NCI-H82 treated with DMSO at 0.1 percent for 48 hours (cell line): ENCODE measurements at regions not wholly inside any gene's neighbourhood (a gene's known extent, or its start where the extent isn't known, plus 50 kb on each side); places are given as distances from the start of the nearest gene placed in this dataset.

ENCODE experiments used
- DNase-seq: peaks from one replicate; lab custom pipeline; 2025; ENCODE audit not compliant: unreplicated experiment; lab: John Stamatoyannopoulos, UW

GRCh38 chr18:46405832-46406538 is 251.0 kb downstream of the LOXHD1 start:
- DNase-seq: no peak

- DNase-seq: no peak
Observed at GRCh38 chr18:46406539-46406932, 250.5 kb downstream of the LOXHD1 start.

GRCh38 chr18:46407486-46408166 is 249.4 kb downstream of the LOXHD1 start:
- no peak for DNase-seq

DNA sequence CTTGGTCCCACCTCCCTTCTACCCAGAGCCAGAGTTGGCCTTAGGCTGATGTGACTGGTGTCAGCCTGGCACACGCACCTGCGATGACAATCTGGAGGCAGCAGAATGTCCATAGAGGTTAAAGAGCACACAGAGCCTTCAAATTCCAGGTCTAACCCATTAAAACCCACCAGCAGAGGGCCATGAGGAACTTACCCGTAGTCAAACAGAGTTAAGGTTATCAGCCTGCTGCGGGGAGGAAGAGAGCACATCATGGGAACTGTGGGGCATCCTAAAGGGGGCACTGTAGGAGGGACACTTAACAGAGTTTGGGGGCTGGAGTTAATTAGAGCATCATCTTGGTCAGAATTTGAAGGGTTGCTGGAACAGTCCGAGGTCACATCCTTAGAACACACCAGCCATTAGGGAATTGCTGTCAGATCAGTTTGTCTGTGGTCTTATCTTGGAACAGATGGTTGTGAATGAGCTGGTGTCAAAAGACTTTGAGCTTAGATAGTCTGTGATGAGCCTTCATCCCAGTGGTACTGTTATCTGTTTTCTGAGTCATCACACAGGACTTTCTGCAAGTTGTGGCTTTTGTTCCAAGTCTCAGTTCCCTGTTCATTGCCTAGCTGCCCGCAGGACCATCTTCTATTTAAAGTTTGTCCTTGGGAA is 248.6 kb downstream of the LOXHD1 start:
- no peak for DNase-seq

DNA sequence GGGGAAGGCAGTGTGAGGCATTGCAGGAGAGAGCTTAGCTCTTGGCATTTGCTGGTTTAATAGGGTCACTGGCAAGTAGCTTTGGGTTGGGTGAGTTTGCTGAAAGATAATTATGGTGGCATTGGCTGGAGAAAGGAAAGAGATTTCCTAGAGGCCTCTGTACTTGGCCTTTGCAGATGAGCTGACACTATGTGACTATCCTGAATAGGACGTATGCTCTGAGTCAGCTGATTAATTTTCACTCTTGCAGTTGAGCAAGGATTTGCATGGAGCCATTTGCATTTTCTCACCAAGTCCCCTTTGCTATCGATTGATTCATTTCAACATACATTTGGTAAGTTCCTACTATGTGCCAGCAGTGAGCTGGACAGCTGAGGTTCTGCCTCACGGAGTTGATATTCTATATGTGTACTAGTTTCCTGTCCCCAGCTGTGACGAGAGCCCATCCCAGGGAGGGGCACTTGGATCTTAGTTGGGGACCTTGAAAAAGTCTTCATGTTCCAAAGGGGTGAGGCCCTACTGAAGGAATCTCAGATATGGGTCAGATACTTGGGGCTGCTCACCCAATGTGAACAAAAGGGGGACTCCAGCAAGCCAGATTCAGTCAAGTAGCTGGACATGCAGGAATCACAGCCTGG is 245.7 kb downstream of the LOXHD1 start:
- DNase-seq: no peak

DNA sequence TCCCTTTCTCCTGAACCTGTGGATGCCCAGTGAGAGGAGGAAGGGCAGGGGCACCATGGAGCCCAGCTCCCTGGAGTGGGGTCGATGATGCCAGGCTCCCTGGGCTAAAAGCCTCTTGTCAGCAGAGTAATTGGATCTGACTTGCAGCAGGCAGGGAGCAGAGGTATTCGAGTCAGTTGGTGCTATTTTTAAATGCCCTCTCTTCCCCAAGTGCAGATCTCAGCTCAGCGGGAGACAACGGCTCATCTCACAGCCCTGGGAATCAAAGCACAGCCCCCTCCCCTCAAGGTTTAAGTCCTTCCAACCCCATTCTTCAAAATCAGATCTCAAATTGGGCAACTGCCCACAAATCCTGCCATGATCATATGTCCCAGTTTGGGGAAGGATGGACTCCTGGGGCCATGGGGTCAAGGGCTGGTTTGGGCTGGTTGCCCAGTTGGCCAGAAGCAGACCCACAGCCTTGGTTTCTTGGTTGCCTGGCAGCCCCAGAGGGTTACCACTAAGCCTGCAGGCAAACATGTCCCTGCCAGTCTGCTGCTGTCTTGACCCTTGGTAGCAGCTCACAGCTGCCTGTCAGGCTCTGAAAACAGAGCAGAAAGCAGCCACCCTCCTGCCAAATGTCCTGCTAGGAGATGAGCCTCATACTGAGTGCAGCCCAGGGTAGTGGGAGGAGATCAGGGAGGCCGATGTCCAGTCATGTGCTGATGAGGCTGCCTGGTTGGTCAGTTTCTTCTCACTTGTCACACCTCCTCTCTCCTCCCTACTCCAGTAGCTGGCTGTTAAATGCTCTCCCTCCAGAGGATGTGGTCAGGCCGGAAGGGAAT is 244.9 kb downstream of the LOXHD1 start:
- no peak for DNase-seq

GRCh38 chr18:46412916-46413315 is 244.1 kb downstream of the LOXHD1 start:
- no peak for DNase-seq

GRCh38 chr18:46413684-46414083 is 243.3 kb downstream of the LOXHD1 start:
- DNase-seq: no peak

DNA sequence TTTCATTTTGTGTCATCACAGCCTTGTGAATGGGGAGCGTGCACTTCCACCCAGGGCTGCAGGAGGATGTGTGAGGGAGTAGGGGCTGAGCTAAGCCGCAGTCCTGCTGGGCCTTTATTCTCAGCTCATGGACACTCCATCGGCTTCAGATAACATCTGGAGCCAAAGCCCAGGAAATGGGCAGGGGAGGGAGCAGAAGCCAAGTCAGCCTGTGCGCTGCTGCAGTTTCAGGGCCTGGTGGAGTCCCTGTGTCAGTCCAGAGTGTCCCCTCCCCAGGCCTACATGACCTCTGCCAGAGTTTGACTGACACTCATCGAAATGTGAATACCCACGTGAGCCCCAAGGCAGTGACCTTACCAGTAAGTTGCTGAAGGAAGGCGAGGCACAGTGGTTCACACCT is 242.2 kb downstream of the LOXHD1 start:
- no peak for DNase-seq

DNA sequence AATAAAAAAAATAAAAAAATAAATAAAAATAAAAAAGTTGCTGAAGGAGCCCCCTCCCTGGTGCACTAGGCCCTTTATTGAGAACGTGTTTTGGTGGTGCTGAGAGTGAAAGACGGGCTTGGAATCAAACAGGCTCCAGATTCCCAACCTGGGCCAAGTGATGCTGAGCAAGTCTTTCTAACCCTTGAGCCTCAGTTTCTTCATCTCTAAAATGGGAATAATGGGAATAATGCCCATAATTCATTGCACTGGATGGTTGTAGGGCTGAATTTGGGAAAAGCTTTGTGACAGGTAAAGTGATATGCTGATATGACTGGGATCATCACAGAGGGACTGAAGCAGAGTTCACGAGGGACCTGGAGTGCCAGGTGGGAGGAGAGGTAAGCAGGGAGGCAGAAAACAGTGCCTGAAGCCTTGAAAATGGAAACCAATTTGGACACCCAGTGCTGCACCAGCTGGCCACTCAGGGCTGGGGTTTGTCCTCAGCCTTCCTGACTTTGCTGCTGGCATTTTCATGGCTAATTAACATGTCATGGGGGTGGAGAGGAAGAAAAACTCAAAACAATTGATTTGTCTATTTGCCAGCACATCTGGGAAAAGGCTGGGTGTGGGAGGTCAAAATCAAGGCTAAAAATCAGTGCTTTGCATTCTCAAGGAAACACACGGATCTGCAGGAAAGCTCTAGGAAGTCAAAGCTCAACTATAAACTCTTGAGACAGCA is 241.3 kb downstream of the LOXHD1 start:
- no peak for DNase-seq

GRCh38 chr18:46416706-46417638 is 240.0 kb downstream of the LOXHD1 start:
- no peak for DNase-seq

DNA sequence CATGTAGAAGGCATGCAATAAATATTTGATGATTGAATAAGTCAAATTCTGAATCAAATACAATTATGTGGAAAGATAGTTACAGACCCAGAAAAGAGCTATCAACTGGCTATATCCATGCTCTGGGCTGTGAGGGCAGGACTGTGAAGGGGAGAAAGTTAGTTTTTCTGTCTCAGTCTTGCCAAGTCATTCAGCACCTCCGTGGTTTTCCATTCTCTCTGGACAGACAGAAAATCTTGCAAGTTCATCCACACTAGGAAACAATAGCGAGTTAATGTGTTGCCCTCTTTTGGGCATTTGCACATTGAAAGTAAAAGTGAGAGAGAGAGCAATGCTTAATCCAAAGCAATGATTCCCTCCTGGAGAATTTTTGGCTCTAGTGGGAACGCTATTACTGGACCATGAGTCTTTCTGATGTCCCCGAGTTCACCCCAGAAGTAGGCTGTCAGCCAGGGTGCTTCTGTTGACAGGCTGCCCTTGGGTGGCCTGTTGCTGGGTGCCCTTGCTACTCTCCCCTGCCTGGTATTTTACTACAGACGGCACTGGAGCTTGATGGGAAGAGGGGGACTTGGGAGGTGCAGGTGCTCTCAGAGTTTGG is 238.3 kb downstream of the LOXHD1 start:
- no peak for DNase-seq

DNA sequence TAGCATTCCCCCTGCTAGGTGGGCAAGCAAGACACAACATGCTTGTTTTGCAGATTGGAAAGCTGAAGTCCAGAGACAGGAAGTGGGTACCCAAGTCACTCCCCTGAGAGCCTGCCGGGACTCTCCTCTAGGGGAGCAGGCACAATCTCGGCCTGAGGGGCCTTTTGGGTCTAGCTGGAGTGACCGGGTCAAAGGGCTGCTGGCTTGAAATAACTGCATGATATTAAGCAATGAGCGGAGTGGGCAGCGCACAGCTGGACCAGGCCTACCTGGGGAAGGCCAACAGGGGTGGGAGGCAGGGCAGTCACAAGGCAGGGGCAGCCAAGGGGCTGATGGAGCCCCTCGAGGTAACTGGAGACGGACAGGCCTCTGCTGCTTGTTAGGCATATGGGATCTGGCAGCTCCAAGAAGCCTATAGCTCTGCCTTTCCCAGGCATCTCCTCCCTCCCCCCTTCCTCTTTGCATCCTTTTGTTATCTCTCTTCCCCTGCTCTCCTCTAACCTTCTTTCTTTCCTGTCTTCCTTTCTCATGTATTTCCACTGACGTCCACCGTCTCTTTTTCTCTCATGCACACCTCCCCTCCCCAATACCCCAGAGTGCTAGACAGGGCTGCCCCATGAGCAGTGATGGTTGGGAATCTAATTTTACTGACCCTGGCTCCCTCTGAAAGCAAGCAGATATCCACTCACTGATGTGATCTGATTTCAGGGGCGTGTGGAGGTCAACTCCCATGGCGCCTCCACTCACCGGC is 237.5 kb downstream of the LOXHD1 start:
- DNase-seq: no peak

DNA sequence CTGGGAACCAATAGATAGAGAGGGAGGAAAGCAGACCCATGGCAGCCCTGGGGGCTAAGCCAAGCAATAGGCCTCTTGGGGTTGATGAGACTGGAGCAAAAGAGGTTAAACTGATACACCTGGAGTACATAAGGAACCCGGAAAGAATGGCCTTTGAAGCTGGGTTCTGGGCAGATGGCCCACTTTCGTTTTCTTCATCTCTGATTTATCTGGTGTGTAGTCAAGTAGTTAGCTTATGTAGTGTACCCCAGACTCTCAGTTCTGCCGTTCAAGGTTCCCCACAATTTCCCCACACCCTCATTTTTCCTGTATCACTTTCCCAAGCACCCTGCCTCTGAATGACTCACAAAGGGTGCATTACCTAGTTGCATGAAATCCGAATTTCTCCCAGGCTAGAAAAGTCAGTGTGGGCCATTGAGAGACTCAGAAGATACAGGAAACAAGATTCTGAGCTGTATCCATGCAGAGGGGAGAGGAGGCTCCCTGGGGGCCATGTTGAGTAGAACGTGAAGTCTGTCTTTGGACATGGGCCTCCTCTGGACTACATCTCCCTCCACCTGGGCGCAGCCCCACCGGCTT is 235.0 kb downstream of the LOXHD1 start:
- DNase-seq: no peak

DNA sequence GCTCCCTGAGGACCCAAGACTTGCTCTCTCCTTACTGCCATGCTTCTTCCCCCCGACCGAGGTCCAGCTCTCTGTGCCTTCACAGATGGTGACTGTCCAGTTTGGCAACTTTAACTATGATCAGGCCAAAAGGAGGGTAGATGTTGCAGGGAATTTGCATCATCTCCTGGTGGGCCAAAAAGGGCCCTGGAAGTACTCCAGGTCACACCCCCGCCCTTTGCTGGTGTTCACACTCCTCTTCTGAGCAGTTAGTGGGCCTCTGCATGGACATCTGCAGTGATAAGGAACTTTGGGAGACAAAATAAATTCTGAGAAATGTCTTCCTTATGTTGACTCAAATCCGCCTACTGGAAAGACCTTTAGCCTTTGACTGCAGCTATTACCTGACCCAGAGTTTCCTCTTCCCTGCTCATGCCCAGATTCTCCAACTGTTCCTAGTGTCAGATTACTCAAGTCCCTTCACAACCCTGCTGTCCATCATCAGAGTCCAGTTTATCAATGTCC is 234.4 kb downstream of the LOXHD1 start:
- no peak for DNase-seq

DNA sequence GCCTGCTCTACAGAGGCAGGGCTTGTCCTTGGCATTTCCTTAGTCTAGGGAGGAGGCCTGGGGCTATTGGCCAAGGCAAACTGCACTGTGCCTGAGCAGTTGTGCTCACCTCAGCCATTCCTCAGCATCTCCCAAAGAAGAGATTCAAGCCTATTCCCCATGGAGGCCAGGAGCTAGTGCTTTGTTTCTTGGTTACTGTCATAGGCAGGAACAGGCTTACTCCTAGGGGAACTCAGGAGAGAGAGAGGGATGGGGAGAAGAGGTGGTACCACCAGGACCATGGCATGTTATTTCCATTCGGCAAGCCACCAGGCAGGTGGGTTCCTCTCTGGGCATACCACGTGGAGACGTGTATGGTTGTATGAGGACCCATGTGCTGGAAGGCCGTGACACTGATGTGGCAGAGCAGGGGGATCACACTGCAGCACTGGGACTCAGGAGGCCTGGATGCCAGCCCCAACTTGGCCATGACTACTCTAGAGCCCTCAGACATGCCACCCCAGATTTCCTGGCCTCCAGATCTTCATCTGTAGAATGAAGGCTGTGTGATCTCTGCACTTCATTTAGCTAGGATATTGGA is 233.7 kb downstream of the LOXHD1 start:
- no peak for DNase-seq

DNA sequence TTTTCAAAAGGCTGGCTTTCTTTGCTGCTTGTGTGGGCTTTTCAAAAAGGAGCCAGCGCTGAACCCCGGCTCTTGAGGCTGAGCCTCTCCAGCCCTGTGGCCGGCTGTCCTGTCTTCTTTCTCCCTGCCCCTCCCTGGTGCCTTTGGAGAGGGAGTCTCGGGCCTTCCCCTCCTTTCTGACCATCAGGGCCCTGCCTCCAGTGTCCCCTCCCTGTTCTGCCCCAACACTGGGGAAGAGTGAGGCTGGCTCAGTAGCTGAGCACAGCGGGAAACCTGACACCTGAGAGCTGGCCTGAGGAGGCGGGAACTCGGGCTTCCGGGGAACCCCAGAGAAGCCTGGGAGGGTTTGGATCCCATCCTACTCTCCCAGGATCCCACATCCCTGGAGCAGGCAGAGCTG is 232.1 kb downstream of the LOXHD1 start:
- DNase-seq: no peak
